Large intestine (tissue), 3 donors: ENCODE measurements at regions not wholly inside any gene's neighbourhood (a gene's known extent, or its start where the extent isn't known, plus 50 kb on each side); places are given as distances from the start of the nearest gene placed in this dataset.
"Not testable (repeated sequence)": the region's sequence is repeated elsewhere in the genome, so short reads cannot be mapped to it uniquely, and the experiment has no call there.

Experiments
- DNase-seq, 2 donors: peaks; one replicate each; pipeline versions ENCODE4 v3.0.0 to v3.0.0-alpha.2; 2013
- H3K27ac ChIP-seq: one replicate; pipeline ENCODE4 v1.5.1; 2013; ENCODE audit warnings: low read length
- H3K27me3 ChIP-seq: 2 replicates; pipeline ENCODE4 v1.6.1; 2013; ENCODE audit warnings: low read length; ENCODE audit not compliant: control insufficient read depth, insufficient read depth
- H3K36me3 ChIP-seq: 2 replicates; pipeline ENCODE4 v1.6.1; 2013; ENCODE audit warnings: low read length; ENCODE audit not compliant: control insufficient read depth, insufficient read depth
- H3K4me1 ChIP-seq: one replicate; pipeline ENCODE4 v1.6.1; 2013; ENCODE audit warnings: low read length; ENCODE audit not compliant: control insufficient read depth, insufficient read depth
- H3K4me3 ChIP-seq: one replicate; pipeline ENCODE4 v1.5.1; 2013; ENCODE audit warnings: low read length
- H3K9me3 ChIP-seq: one replicate; pipeline ENCODE4 v1.6.1; 2013; ENCODE audit warnings: mild to moderate bottlenecking, low read depth, low read length, moderate library complexity; ENCODE audit not compliant: control insufficient read depth
- WGBS: methylation state at CpG from one replicate; pipeline ENCODE4 v1.1.5; 2013; ENCODE audit warnings: low lambda C conversion rate; ENCODE audit not compliant: insufficient coverage; 5-methylcytosine and 5-hydroxymethylcytosine counted together

GRCh38 chr6:76752841-76753240 is 680.4 kb upstream of the IMPG1 start:
- H3K27me3 ChIP-seq: no peaks in the 10 kb centered on the region
- H3K36me3 ChIP-seq: no peaks in the 10 kb centered on the region
- no peak overlapping the region for H3K4me3 ChIP-seq
- peak; percentile 16 to 19 for DNase-seq
- WGBS: no CpG with 5 or more reads among the region's 2 CpGs
- H3K27ac ChIP-seq: no peak overlapping the region
- no peaks in the 10 kb centered on the region for H3K4me1 ChIP-seq
- H3K9me3 ChIP-seq: no peaks in the 10 kb centered on the region

GRCh38 chr6:76745388-76745787 is 672.9 kb upstream of the IMPG1 start:
- not testable (repeated sequence) for H3K27ac ChIP-seq, DNase-seq, H3K4me1 ChIP-seq, H3K4me3 ChIP-seq, H3K9me3 ChIP-seq, H3K36me3 ChIP-seq, H3K27me3 ChIP-seq
- WGBS: no CpG with 5 or more reads among the region's 3 CpGs

GRCh38 chr6:76744151-76744720 is 671.8 kb upstream of the IMPG1 start:
- H3K36me3 ChIP-seq, H3K27me3 ChIP-seq, H3K4me3 ChIP-seq, H3K27ac ChIP-seq, H3K4me1 ChIP-seq, DNase-seq, H3K9me3 ChIP-seq: not testable (repeated sequence)
- WGBS: no CpG with 5 or more reads among the region's 38 CpGs

- Histone ChIP-seq H3K4me1 (no peaks in the 10 kb centered on the region), H3K9me3 (peaks cover 4% of the 10 kb centered on the region), H3K36me3 (no peaks in the 10 kb centered on the region), H3K4me3 (no peak overlapping the region), H3K27me3 (no peaks in the 10 kb centered on the region), H3K27ac (no peak overlapping the region)
- WGBS: 100% methylated on average over 1 of the region's 2 CpGs
- DNase-seq: no peak
Measured at GRCh38 chr6:76742919-76743318, 670.5 kb upstream of the IMPG1 start.

- 100% methylated on average over 1 of the region's 1 CpG for WGBS
- H3K27me3 ChIP-seq: no peaks in the 10 kb centered on the region
- no peaks in the 10 kb centered on the region for H3K4me1 ChIP-seq
- no peak overlapping the region for H3K4me3 ChIP-seq
- no peaks in the 10 kb centered on the region for H3K36me3 ChIP-seq
- no peaks in the 10 kb centered on the region for H3K9me3 ChIP-seq
- no peak overlapping the region for H3K27ac ChIP-seq
- DNase-seq: no peak
Measured at GRCh38 chr6:76719449-76719848, 647.0 kb upstream of the IMPG1 start.

- H3K4me1 ChIP-seq: no peaks in the 10 kb centered on the region
- no peak overlapping the region for H3K27ac ChIP-seq
- H3K36me3 ChIP-seq: no peaks in the 10 kb centered on the region
- 78% methylated on average over 4 of the region's 5 CpGs for WGBS
- no peaks in the 10 kb centered on the region for H3K27me3 ChIP-seq
- no peaks in the 10 kb centered on the region for H3K9me3 ChIP-seq
- DNase-seq: no peak
- no peak overlapping the region for H3K4me3 ChIP-seq
Measured at GRCh38 chr6:76708641-76709331, 636.3 kb upstream of the IMPG1 start.

GRCh38 chr6:76707630-76708029 is 635.2 kb upstream of the IMPG1 start:
- H3K4me1 ChIP-seq: no peaks in the 10 kb centered on the region
- no peak overlapping the region for H3K27ac ChIP-seq
- no peak for DNase-seq
- no peaks in the 10 kb centered on the region for H3K27me3 ChIP-seq
- H3K9me3 ChIP-seq: no peaks in the 10 kb centered on the region
- no peaks in the 10 kb centered on the region for H3K36me3 ChIP-seq
- H3K4me3 ChIP-seq: no peak overlapping the region

- H3K36me3 ChIP-seq: no peaks in the 10 kb centered on the region
- no peaks in the 10 kb centered on the region for H3K4me1 ChIP-seq
- no peaks in the 10 kb centered on the region for H3K9me3 ChIP-seq
- 80% methylated on average over 1 of the region's 1 CpG for WGBS
- no peak for DNase-seq
- H3K27ac ChIP-seq: no peak overlapping the region
- no peak overlapping the region for H3K4me3 ChIP-seq
- H3K27me3 ChIP-seq: no peaks in the 10 kb centered on the region
Measured at GRCh38 chr6:76706631-76707030, 634.2 kb upstream of the IMPG1 start.

GRCh38 chr6:76706086-76706485 is 633.6 kb upstream of the IMPG1 start:
- no peak overlapping the region for H3K4me3 ChIP-seq
- no peak overlapping the region for H3K27ac ChIP-seq
- no peaks in the 10 kb centered on the region for H3K4me1 ChIP-seq
- no peaks in the 10 kb centered on the region for H3K36me3 ChIP-seq
- DNase-seq: no peak
- H3K9me3 ChIP-seq: no peaks in the 10 kb centered on the region
- WGBS: 100% methylated on average over 1 of the region's 2 CpGs
- H3K27me3 ChIP-seq: no peaks in the 10 kb centered on the region

GRCh38 chr6:76703786-76704185 is 631.3 kb upstream of the IMPG1 start:
- Histone ChIP-seq H3K27me3 (no peaks in the 10 kb centered on the region), H3K9me3 (no peaks in the 10 kb centered on the region), H3K4me1 (no peaks in the 10 kb centered on the region), H3K27ac (no peak overlapping the region), H3K4me3 (no peak overlapping the region), H3K36me3 (no peaks in the 10 kb centered on the region)
- WGBS: no CpG with 5 or more reads among the region's 1 CpG
- no peak for DNase-seq

- no peaks in the 10 kb centered on the region for H3K36me3 ChIP-seq
- H3K4me1 ChIP-seq: no peaks in the 10 kb centered on the region
- H3K27me3 ChIP-seq: no peaks in the 10 kb centered on the region
- no peak for DNase-seq
- no peak overlapping the region for H3K4me3 ChIP-seq
- no CpG with 5 or more reads among the region's 2 CpGs for WGBS
- no peaks in the 10 kb centered on the region for H3K9me3 ChIP-seq
- H3K27ac ChIP-seq: no peak overlapping the region
Measured at GRCh38 chr6:76703285-76703684, 630.8 kb upstream of the IMPG1 start.
